HG03196 (cell line): ENCODE measurements at regions not wholly inside any gene's neighbourhood (a gene's known extent, or its start where the extent isn't known, plus 50 kb on each side); places are given as distances from the start of the nearest gene placed in this dataset.

Source experiments
- ATAC-seq: cut with Tn5 transposase; IDR thresholded peaks from one replicate; pipeline ENCODE4 v1.9.1; 2021; ENCODE audit not compliant: unreplicated experiment

DNA sequence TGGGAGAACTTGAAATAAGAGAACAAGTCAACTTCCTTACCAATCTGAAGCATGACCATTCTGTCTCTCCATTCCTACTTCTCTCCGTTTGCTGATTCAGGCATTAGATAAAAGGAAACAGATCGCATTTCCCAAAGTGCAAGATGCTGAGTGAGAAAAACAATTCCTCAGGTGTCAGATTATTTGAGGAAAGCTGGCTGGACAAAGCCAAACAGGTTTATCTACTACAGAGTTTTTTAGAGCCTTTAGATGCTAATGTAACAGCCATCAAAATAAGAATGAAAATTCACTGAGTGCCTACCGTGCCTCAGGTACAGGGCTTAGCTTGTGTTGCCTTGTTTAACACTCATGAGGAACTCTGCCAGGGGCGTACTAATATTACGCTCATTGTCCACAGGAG is 135.9 kb upstream of the MBL2 start:
- ATAC-seq = no peak

DNA sequence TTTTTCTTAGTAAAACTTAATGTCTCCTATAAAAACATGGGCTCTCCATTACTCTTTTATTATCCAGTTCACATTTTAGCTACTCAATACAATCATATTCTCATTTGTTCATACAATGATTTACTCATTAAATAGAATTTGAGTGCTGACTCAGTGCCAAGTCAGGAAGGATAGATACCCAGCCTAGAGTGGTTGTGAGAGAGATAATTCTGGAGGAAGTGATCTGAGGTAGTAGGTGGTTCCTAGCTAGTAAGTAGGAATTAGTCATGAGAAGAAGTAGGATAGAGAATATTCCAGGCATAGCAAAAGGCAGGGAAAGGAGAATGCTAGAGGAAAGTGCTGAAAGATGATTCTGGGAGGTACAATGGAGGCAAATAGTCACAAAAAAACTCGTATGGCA is 133.5 kb upstream of the MBL2 start:
- peak; percentile 58 for ATAC-seq

DNA sequence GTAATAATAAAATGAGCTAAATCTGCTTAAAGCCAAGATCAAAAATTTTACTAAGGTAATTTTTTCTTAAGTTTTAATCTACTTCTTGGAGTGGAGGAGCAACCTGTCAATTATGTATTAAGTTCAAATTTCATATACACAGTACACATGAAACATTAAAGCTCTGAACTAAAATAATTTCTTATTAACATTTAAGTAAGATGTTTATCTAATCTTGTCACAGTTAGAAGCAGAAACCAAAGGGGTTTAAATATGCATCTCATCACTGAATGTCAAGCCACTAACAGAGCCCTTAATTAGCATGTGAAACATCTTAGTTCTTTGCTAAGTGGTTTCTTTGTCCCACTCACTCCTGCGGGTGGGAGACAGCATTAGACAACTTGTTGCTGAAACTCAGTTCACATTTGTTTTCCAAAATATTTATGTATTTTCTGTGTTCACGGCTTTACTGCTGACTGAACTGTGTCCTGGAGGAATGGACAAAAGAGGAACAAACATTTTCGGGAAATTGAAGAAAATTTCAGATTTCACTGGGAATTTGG is 130.9 kb upstream of the MBL2 start:
- no peak for ATAC-seq

DNA sequence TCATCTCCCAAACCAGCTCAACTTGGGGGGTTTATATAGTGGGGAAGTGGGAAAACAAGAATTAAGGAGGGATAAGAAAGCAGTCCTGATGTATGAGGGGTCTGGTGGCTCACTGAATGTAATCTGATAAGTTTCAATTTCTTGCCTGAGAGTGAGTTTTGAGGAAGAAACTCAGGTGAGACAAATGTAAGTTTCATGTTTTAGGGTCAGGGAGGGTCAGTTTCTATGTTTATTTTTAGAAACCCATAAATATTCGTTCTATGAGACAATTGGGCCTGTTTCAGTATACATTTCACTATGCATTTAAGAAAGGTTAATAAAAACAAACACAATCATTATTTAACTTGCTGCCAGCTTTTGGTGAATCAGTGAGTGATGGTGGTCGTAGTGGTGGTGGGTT is 128.0 kb upstream of the MBL2 start:
- peak; percentile 77 for ATAC-seq

DNA sequence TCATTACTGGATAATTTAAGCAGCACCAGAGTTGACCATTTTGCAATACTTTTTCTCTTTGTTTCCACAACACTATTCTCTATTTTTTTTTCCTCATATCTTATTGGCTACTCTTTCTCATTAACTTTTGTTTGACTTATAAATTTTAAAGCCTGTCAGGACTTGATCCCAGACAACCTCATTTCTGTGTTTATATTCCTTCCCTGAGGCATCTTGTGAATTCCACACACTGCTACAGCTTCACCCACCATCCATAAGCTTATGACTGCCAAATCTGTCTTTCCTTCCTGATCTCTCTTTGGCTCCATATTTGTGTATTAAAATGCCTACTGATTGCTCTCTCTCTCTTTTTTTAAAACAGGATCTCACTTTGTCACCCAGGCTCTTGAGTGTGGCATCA is 124.6 kb upstream of the MBL2 start:
- no peak for ATAC-seq

DNA sequence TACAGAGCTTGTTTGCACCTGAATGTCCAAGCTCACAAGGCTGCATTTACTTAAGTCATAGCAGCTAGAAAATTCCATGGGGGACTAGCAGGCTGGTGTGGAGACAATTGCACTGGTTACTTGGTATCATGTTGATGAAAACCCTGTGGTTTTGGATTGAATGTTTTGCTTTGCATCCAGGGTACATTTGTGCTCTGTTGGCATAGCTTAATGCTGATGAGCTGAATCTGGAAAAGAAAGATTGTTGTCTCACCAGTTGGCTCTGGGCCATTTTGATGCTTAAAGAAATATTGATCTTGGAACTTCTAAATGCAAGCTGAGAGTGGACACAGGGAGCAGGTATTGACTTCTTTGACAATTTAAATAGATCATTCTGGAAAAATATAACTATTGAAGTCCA is 122.5 kb upstream of the MBL2 start:
- no peak for ATAC-seq

DNA sequence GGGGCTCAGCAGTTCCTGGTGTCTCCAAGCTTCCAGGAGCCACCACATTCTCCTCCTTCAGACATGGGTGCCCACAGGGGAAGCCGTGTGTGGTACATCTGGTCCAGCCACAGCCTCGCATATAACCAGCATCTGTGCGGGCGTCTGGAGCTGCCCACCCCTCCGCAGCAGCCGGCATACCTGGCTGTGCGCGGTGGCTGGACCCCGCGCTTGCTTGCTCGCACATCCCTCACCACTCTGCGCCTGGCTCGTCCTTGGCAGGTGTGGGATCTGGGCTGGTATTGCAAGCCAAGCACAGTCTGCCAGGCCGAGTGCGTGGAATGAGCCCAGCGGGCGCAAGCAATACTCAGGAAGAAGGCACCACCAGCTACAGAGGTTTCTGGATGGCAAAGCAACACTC is 117.7 kb upstream of the MBL2 start:
- no peak for ATAC-seq

DNA sequence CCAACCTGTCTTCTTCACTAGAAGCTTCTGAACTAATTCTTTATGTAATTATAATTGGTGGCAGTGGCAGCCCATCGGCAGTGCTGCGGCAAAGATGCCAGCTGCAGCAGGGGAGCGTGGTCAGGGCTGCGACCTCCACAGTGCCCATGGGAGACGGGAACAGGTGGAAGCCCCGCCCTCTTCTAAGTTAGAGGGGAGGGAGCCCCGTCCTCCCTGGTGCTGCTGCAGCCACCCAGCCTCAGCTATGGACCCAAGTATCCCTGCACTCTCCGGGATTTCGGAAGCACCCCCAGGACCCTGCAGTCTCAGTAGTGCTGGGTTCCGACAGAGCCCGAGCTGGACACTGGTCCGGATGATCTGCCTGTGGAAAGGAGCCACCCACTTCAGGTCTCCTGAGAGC is 117.0 kb upstream of the MBL2 start:
- no peak for ATAC-seq

DNA sequence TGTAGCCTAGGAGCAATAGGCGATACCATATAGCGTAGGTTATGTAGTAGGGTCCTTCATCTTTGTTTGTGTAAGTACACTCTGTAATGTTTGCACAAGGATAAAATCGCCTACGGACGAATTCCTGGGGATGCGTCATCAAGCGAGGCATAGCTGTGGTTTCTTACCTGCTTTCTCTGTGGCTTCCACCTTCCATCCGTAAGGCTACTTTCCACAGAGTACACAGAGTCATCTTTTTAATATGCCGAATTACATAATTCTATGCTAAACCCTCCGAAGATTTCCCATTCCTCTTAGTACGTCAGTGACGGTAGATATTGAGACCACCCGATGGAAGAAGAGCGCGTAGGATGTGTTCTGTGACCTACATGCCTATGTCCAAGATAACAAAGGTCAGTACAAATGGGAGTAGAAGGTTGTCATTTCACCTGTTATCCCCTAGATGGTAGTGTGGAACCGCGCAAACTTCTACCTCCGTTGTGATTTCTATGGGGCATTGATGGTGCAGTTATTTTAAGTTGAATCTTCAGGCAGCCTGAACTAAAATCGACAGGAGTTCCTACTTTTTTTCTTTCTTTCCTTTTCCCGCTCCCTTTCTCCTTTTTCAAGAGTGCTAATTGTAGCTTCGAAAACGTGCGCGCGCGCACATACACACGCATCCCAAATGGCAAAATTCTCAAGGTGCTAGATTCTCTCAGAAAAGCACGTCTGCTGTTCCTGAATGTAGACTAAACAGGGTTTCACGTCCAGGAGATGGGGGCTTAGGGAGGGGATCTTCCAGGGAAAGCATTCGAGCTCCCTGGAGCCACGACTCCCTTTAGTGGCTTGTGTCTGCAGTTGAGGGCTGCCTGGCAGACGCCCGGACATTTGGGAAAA is 111.7 kb upstream of the MBL2 start:
- peak; percentile 98 for ATAC-seq

DNA sequence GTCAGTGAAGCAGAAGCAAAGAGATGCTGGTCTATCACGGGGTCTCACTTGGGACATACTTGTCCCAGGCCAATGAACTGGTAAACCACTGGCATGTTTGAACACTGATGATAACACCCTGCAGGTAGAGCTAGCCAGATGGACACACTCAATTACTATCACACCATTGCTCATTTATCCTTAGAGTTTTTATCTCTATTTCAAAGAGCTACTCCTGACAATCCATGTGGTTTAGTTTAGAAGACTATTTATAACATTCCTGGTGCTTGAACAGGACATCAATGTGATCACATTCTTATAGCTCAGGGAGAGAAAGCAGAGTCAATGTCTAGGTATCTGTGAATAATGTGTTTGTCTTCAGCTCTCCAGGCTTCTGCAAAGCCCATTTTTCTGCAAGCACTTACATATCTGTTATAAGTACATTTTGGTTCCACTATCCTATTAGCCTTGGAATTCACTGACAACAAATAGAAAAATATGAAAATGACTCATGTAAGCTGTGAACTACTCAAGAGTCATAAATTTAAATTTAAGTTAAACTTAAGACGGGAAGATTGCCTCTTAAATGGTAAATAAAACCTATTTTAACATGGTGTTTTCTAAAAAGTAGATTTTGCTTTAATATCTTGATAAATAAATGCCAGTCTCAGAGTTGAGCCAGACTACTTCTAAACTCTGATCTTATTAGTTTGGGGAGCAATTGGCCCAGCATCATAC is 106.7 kb upstream of the MBL2 start:
- ATAC-seq = no peak

DNA sequence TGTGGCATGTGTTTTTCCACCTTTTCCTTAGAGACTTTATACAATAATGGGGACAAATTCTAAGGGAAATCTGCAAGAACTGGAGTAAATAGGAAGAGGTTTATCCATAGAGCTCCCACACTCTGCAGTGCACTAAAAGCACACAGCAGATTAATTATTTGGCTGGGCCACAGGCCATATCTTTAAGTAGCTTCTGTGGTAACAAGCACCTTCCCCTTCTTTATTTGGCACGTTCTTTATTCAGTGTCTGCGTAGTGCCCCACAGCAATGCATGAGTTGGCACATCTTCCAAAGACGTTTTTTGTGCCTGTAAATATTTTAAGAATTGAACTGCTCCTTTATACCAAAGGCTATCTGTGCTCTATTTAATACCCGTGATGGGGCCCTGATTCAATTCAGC is 104.9 kb upstream of the MBL2 start:
- no peak for ATAC-seq

DNA sequence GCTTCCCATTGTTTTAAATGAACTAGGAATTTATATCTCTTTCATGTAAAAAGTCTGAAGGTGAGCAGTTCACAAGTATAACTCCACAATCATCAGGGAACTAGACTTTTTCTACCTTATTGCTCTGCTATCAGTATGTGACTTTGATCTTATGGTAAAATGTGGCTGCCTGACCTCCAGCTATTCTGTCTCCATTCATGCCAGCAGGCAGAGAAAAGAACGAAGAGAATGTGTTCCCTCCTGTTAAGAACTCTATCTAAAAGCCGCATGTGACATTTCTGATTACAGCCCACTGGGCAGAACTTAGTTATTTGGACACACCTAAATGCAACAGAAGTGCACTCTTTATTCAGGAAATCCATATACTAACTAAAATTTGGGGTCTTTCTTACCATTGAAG is 102.8 kb upstream of the MBL2 start:
- no peak for ATAC-seq

DNA sequence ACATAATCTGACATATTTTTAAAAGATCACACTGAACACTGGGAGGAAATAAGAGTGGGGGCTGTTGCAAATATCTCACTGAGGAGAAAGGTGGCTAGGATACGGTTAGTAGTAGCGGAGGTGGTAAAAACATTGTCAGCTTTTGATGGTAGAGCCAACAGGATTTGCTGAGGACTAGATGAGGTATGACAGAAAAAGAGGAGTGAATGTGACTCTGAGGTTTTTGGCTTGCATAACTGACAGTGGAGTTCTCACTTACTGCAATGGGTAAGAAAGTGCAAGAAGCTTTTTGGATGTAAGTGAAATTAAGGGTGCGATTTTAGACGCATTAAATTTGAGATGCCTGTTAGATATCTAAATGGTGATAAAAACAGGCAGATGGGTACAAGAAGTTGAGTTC is 102.0 kb upstream of the MBL2 start:
- ATAC-seq = no peak

DNA sequence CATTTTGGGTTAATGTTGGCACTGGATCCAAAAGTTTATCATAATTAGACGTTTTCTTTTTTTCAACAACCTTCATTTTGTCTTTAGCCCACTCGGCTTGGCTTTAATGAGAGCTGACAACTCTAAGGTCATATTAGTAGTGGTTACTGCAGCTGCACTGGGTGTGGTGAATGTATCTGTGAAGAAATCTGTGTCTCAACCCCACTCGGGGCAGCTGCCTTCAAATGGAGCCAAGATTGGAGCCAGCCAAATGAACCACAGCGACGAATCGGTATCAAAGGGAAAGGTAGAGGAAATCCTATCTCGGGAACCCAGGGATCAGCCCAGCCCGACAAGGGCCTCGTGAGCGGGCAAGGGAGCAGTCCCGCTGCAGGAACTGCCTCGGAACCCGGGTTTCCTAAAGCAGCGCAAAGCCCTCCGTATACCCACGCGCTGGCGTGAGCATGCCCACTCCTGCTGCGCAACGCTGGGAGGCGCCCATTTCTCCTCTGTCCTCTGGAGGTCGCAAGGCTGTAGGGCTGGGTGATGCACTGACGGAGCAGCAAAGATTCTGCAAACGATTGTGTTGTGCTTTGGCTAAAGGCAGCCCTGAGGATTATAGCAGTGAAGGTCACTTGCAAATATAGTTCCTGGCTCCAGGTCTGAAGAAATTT is 98.7 kb upstream of the MBL2 start:
- no peak for ATAC-seq

DNA sequence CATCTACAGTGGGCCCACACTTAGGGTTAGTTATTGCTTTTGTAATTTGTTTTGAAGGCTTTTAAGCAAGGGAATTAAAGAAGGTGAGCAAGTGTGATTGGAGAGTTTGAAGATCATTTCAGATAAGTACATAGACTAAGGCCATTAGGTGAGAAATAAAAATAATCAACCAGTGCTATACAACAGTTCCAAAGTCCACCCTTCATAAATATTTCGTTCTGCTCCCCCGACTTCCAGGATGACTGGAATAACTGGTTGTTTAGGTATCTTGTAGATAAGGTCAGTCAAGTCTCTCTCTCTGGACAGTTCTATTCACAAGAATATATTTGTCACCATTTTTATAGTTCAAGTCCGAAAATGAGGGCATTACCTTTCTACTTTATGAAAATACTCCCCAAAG is 98.0 kb upstream of the MBL2 start:
- no peak for ATAC-seq

DNA sequence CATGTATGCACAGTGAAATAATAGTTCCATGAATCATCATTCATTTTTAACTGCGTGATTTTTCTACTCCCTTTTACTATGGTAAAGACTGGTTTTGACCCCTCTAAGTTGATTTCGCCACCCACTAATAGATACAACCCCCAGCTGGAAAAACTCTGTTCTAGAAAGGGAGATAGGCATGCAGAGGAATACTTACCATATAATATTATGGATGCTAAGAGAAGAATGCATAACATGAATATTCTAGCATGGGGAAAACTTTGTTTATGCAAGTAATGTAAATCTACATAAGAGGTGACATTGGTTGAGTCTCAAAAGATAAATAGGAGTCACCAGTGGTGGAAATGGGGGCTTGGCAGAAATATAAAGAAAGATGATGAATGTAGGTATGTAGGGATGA is 97.3 kb upstream of the MBL2 start:
- no peak for ATAC-seq

DNA sequence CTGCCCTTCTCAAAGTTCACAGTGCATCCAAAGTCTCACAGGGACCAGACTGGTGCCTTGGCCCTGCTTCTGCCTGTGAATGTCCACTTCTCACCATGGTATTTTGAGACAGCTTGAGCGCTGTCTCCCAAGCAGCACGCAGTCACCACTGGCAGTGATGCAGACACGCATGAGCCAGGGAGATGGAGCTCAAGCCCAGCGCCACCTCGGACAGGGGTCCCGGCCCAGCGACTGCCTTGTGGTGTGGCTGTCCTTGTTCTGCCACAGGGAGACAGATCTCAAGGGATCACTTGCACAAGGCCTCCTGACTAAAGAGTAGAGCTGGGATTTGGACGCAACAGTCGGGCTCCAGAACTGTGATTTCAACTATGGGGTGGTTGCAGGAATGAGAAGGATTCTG is 92.6 kb upstream of the MBL2 start:
- no peak for ATAC-seq

DNA sequence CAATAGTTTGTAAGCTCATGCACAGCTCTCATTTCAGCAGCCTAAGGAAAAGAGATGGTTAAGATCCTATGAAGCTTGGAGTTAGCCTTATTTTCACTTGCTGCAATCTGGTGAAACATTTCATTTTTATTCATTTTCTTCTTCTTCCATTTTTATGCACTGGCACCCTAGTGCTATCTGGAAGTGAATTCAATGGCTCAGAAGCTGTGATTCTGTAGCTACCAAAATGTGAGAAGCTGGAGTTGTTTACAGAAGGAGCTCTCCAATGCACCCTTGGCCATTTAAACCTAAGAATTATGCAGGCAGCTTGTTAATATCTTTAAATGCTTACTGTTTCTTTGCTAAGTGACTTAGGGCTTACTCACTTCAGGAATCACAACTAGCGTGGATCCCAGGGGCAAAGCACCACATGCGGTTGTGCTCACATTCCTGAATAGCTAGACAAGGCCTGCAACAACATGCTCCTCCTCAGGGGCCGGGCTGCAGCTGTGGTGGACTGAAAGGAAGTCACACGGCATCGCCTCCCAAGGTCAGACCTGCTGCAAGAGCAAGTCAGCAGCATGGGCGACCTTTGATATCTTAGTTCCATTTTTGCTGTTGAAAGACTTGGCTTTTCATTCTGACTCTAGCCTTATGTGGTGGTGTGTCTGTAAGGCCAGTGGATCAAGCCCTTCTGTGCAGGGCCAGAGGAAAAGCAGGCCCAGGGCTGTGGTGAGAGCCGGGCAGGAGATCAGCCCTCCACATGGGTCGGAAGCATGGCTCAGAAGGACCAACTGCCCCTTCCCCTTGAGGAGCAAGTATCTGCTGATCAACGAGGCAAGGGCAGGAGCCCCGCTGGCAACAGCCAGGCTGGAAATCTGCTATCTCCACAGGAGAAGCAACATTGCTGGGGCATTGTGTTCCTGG is 91.9 kb upstream of the MBL2 start:
- ATAC-seq = no peak

DNA sequence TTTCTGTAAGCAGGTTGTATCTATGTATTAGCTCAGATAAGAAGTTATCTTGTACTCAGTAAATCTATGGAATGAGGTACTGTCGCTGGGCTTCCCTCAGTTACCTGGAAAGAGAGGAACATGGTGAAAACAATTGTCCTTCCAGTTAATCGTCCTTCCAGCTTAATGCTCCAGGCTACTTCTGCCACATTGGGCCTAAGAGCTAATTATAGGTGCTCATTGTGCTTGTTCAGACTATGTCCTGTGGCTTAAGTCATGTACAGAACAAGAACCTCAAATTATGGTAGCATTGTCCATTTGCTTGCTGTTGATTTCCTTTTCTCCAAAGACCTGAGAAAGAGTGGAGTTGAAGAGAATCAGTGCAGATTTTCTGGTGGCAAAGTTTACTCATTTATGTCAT is 86.1 kb upstream of the MBL2 start:
- no peak for ATAC-seq

DNA sequence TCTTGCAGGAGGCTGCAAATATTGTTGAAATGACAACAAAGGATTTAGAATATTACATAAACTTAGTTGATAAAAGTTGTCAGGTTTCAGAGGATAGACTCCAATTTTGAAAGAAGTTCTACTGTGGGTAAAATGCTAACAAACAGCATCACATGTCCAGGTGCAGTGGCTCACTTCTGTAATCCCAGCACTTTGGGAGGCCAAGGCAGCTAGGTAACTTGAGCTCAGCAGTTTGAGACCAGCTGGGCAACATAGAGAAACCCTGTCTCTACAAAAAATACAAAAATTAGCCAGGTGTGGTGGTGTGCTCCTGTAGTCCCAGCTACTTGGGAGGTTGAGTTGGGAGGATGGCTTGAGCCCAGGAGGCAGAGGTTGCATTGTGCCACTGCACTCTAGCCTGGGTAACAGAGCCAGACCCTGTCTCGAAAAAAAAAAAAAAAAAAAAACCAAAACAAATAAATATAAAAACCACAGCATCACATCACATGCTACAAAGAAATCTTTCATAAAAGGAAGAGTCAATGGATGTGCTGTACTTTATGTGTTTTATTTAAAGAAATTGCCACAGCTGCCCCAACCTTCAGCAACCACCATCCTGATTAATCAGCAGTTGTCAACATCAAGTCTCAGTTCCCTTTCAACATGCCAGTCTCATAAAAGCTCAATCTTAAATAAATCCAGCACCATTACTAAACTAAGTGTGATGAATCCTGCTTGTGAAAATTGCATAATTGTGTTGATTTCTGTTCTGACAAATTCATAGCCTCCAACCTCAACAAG is 83.2 kb upstream of the MBL2 start:
- ATAC-seq = no peak
